Hematopoietic multipotent progenitor cell treated with erythropoietin and hydrocortisone succinate and interleukin-3 and kit ligand, for 17 days (in vitro differentiated cells): ENCODE measurements at regions not wholly inside any gene's neighbourhood (a gene's known extent, or its start where the extent isn't known, plus 50 kb on each side); places are given as distances from the start of the nearest gene placed in this dataset.
"Not testable (repeated sequence)": the region's sequence is repeated elsewhere in the genome, so short reads cannot be mapped to it uniquely, and the experiment has no call there.

Source experiments
- DNase-seq: peaks from one replicate; pipeline ENCODE4 v3.0.0-alpha.2; 2015; ENCODE audit warnings: low spot score

- DNase-seq = not testable (repeated sequence)
Observed at GRCh38 chr3:195999176-195999575, 82.7 kb downstream of the TFRC start.

GRCh38 chr3:195996314-195996713 is 85.6 kb downstream of the TFRC start:
- DNase-seq = not testable (repeated sequence)

- DNase-seq = not testable (repeated sequence)
Observed at GRCh38 chr3:195994343-195994742, 86.0 kb upstream of the TNK2 start.

- DNase-seq = not testable (repeated sequence)
Observed at GRCh38 chr3:195993671-195994070, 85.3 kb upstream of the TNK2 start.

- DNase-seq = not testable (repeated sequence)
Observed at GRCh38 chr3:195992956-195993595, 84.7 kb upstream of the TNK2 start.

- DNase-seq = not testable (repeated sequence)
Observed at GRCh38 chr3:195991986-195992385, 83.6 kb upstream of the TNK2 start.

GRCh38 chr3:195991243-195991642 is 82.9 kb upstream of the TNK2 start:
- not testable (repeated sequence) for DNase-seq

- DNase-seq = not testable (repeated sequence)
Observed at GRCh38 chr3:195990841-195991174, 82.5 kb upstream of the TNK2 start.

GRCh38 chr3:195989921-195990840 is 81.8 kb upstream of the TNK2 start:
- peak; percentile 83 for DNase-seq

- not testable (repeated sequence) for DNase-seq
Observed at GRCh38 chr3:195989197-195989920, 81.0 kb upstream of the TNK2 start.

- DNase-seq = not testable (repeated sequence)
Observed at GRCh38 chr3:195988764-195989163, 80.4 kb upstream of the TNK2 start.

GRCh38 chr3:195987001-195987400 is 78.7 kb upstream of the TNK2 start:
- DNase-seq = not testable (repeated sequence)

- not testable (repeated sequence) for DNase-seq
Observed at GRCh38 chr3:195986576-195986975, 78.2 kb upstream of the TNK2 start.

- not testable (repeated sequence) for DNase-seq
Observed at GRCh38 chr3:195985348-195985920, 77.1 kb upstream of the TNK2 start.

- not testable (repeated sequence) for DNase-seq
Observed at GRCh38 chr3:195984392-195985030, 76.2 kb upstream of the TNK2 start.

- not testable (repeated sequence) for DNase-seq
Observed at GRCh38 chr3:195983880-195984279, 75.5 kb upstream of the TNK2 start.

- DNase-seq = not testable (repeated sequence)
Observed at GRCh38 chr3:195982754-195983153, 74.4 kb upstream of the TNK2 start.

- not testable (repeated sequence) for DNase-seq
Observed at GRCh38 chr3:195981778-195982177, 73.4 kb upstream of the TNK2 start.

- DNase-seq = not testable (repeated sequence)
Observed at GRCh38 chr3:195979877-195980276, 71.5 kb upstream of the TNK2 start.

GRCh38 chr3:195978585-195978984 is 70.2 kb upstream of the TNK2 start:
- DNase-seq = not testable (repeated sequence)

GRCh38 chr3:195976876-195977275 is 68.5 kb upstream of the TNK2 start:
- not testable (repeated sequence) for DNase-seq

- not testable (repeated sequence) for DNase-seq
Observed at GRCh38 chr3:195974281-195974680, 65.9 kb upstream of the TNK2 start.
